ENCODE measurements at regions not wholly inside any gene's neighbourhood (a gene's known extent, or its start where the extent isn't known, plus 50 kb on each side); places are given as distances from the start of the nearest gene placed in this dataset.
"Not testable (repeated sequence)": the region's sequence is repeated elsewhere in the genome, so short reads cannot be mapped to it uniquely, and the experiment has no call there.

- H3K9me3 ChIP-seq (ENCODE audit: low read depth, low read length), result no peaks in the 10 kb centered on the region
- no peaks in the 10 kb centered on the region for H3K4me1 ChIP-seq (ENCODE audit: insufficient read depth, low read length)
- no peak overlapping the region for H3K4me3 ChIP-seq (ENCODE audit: insufficient read depth, low read length)
- H3K27ac ChIP-seq (ENCODE audit: low read depth, low read length), result no peak overlapping the region
- H2AFZ ChIP-seq (ENCODE audit: low read length), result no peak overlapping the region
- no peaks in the 10 kb centered on the region for H3K79me2 ChIP-seq (ENCODE audit: insufficient read depth, low read length)
- H3K27me3 ChIP-seq (ENCODE audit: insufficient read depth, low read length), result no peaks in the 10 kb centered on the region
- H3K36me3 ChIP-seq (ENCODE audit: insufficient read depth, low read length), result no peaks in the 10 kb centered on the region
- no peaks in the 10 kb centered on the region for H4K20me1 ChIP-seq (ENCODE audit: insufficient read depth, low read length)
- H3K4me2 ChIP-seq (ENCODE audit: insufficient read depth, low read length), result no peak overlapping the region
- no peak for TF ChIP-seq CTCF (IDR thresholded peaks at IDR 0.05; ENCODE audit: extremely low read depth, low read depth, low read length)
- DNase-seq (ENCODE audit: insufficient read length, low spot score, missing footprints), result no peak
Measured at GRCh38 chr4:158970812-158971211, 132.1 kb upstream of the RAPGEF2 start.

- H3K27me3 ChIP-seq (ENCODE audit: insufficient read depth, low read length); H3K36me3 ChIP-seq (ENCODE audit: insufficient read depth, low read length); H3K4me1 ChIP-seq (ENCODE audit: insufficient read depth, low read length); H3K79me2 ChIP-seq (ENCODE audit: insufficient read depth, low read length); H4K20me1 ChIP-seq (ENCODE audit: insufficient read depth, low read length); H3K4me2 ChIP-seq (ENCODE audit: insufficient read depth, low read length); H3K4me3 ChIP-seq (ENCODE audit: insufficient read depth, low read length); H2AFZ ChIP-seq (ENCODE audit: low read length); DNase-seq (ENCODE audit: insufficient read length, low spot score, missing footprints); H3K27ac ChIP-seq (ENCODE audit: low read depth, low read length); H3K9me3 ChIP-seq (ENCODE audit: low read depth, low read length): not testable (repeated sequence)
Measured at GRCh38 chr4:158974438-158974837, 128.4 kb upstream of the RAPGEF2 start.

- not testable (repeated sequence) for H3K4me3 ChIP-seq (ENCODE audit: insufficient read depth, low read length); H3K4me1 ChIP-seq (ENCODE audit: insufficient read depth, low read length); H3K27ac ChIP-seq (ENCODE audit: low read depth, low read length); H3K27me3 ChIP-seq (ENCODE audit: insufficient read depth, low read length); H2AFZ ChIP-seq (ENCODE audit: low read length); H3K36me3 ChIP-seq (ENCODE audit: insufficient read depth, low read length); H4K20me1 ChIP-seq (ENCODE audit: insufficient read depth, low read length); DNase-seq (ENCODE audit: insufficient read length, low spot score, missing footprints); H3K4me2 ChIP-seq (ENCODE audit: insufficient read depth, low read length); H3K9me3 ChIP-seq (ENCODE audit: low read depth, low read length); H3K79me2 ChIP-seq (ENCODE audit: insufficient read depth, low read length)
Measured at GRCh38 chr4:158980711-158981110, 122.2 kb upstream of the RAPGEF2 start.

- no peaks in the 10 kb centered on the region for H4K20me1 ChIP-seq (ENCODE audit: insufficient read depth, low read length)
- no peaks in the 10 kb centered on the region for H3K79me2 ChIP-seq (ENCODE audit: insufficient read depth, low read length)
- H3K4me1 ChIP-seq (ENCODE audit: insufficient read depth, low read length), result peaks cover 3% of the 10 kb centered on the region
- H3K4me2 ChIP-seq (ENCODE audit: insufficient read depth, low read length), result no peak overlapping the region
- no peaks in the 10 kb centered on the region for H3K27me3 ChIP-seq (ENCODE audit: insufficient read depth, low read length)
- no peaks in the 10 kb centered on the region for H3K36me3 ChIP-seq (ENCODE audit: insufficient read depth, low read length)
- no peaks in the 10 kb centered on the region for H3K9me3 ChIP-seq (ENCODE audit: low read depth, low read length)
- no peak for TF ChIP-seq CTCF (IDR thresholded peaks at IDR 0.05; ENCODE audit: extremely low read depth, low read depth, low read length)
- DNase-seq (ENCODE audit: insufficient read length, low spot score, missing footprints), result no peak
- H2AFZ ChIP-seq (ENCODE audit: low read length), result no peak overlapping the region
- H3K4me3 ChIP-seq (ENCODE audit: insufficient read depth, low read length), result no peak overlapping the region
- H3K27ac ChIP-seq (ENCODE audit: low read depth, low read length), result no peak overlapping the region
Measured at GRCh38 chr4:158991534-158992155, 111.2 kb upstream of the RAPGEF2 start.

- H3K4me3 ChIP-seq (ENCODE audit: insufficient read depth, low read length), result no peak overlapping the region
- no peaks in the 10 kb centered on the region for H3K9me3 ChIP-seq (ENCODE audit: low read depth, low read length)
- no peak overlapping the region for H3K27ac ChIP-seq (ENCODE audit: low read depth, low read length)
- no peaks in the 10 kb centered on the region for H3K27me3 ChIP-seq (ENCODE audit: insufficient read depth, low read length)
- H3K36me3 ChIP-seq (ENCODE audit: insufficient read depth, low read length), result no peaks in the 10 kb centered on the region
- no peak for TF ChIP-seq CTCF (IDR thresholded peaks at IDR 0.05; ENCODE audit: extremely low read depth, low read depth, low read length)
- no peaks in the 10 kb centered on the region for H4K20me1 ChIP-seq (ENCODE audit: insufficient read depth, low read length)
- no peak overlapping the region for H2AFZ ChIP-seq (ENCODE audit: low read length)
- H3K4me1 ChIP-seq (ENCODE audit: insufficient read depth, low read length), result peaks cover 12% of the 10 kb centered on the region
- no peak overlapping the region for H3K4me2 ChIP-seq (ENCODE audit: insufficient read depth, low read length)
- DNase-seq (ENCODE audit: insufficient read length, low spot score, missing footprints), result no peak
- no peaks in the 10 kb centered on the region for H3K79me2 ChIP-seq (ENCODE audit: insufficient read depth, low read length)
Measured at GRCh38 chr4:158993891-158994290, 109.0 kb upstream of the RAPGEF2 start.

All from osteoblast (primary cell).